NT2/D1 (cell line): ENCODE measurements at regions not wholly inside any gene's neighbourhood (a gene's known extent, or its start where the extent isn't known, plus 50 kb on each side); places are given as distances from the start of the nearest gene placed in this dataset.

ENCODE experiments used
- SUZ12 ChIP-seq: IDR thresholded peaks from 2 replicates; pipeline ENCODE4 v1.6.1; 2011; ENCODE audit not compliant: insufficient read length, insufficient read depth; ENCODE audit errors: extremely low read depth
- YY1 ChIP-seq: IDR thresholded peaks from 2 replicates; pipeline ENCODE4 v1.6.1; 2011; ENCODE audit not compliant: insufficient read length, insufficient read depth
- ZNF274 ChIP-seq: IDR thresholded peaks from 2 replicates; pipeline ENCODE4 v1.6.1; 2011; ENCODE audit warnings: mild to moderate bottlenecking, low read depth, low read length

DNA sequence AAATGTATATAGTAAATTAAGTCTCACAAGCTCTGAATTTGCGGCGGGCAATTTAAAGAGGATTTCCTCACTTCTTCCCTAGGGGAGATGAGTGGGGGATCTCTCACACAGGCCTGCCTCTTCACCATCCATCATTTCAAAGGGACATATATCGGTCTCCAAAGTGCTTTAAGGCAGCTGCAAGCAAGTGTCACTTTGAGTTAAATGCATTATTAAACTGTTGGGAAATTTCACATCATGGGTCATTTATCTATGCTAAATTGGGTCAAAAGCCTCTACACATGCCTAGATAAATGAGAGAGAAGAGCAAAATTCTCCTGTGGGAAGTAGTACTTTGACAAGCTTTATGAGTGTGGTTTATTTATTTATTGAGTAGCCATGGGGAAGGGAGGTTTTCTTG, 1106.1 kb upstream of the GOT2 start:
- TF ChIP-seq SUZ12: no peak
- TF ChIP-seq ZNF274: no peak
- no peak for TF ChIP-seq YY1
